Natural killer cell (primary cell): ENCODE measurements at regions not wholly inside any gene's neighbourhood (a gene's known extent, or its start where the extent isn't known, plus 50 kb on each side); places are given as distances from the start of the nearest gene placed in this dataset.

Experiments
- ATAC-seq, 3 donors: fragments of 150-1000 bp in 2 of 3; fragments of 200-7000 bp in 1 of 3; cut with Tn5 transposase; 1 replicate in 1 of 3; 2 replicates in 2 of 3; pipeline ENCODE4 v1.10.0; 2021; ENCODE audit warnings: mild to moderate bottlenecking in 2 of 3, moderate library complexity in 2 of 3
- DNase-seq, 2 donors: peaks; one replicate each; pipeline versions ENCODE4 v3.0.0 to v3.0.0-alpha.2; 2013 to 2021; ENCODE audit warnings: mixed read lengths in 1 of 2
- H3K27ac ChIP-seq: one replicate; pipeline ENCODE4 v1.5.1; 2013; ENCODE audit warnings: mild to moderate bottlenecking, low read length
- H3K27me3 ChIP-seq: one replicate; pipeline ENCODE4 v1.6.1; 2013; ENCODE audit warnings: low read length; ENCODE audit not compliant: control insufficient read depth, insufficient read depth
- H3K36me3 ChIP-seq: one replicate; pipeline ENCODE4 v1.6.1; 2013; ENCODE audit warnings: low read length; ENCODE audit not compliant: control insufficient read depth, insufficient read depth
- H3K4me1 ChIP-seq: one replicate; pipeline ENCODE4 v1.6.1; 2013; ENCODE audit warnings: low read length; ENCODE audit not compliant: control insufficient read depth, insufficient read depth
- H3K4me3 ChIP-seq: one replicate; pipeline ENCODE4 v1.5.1; 2013; ENCODE audit warnings: low read length
- H3K9me3 ChIP-seq: one replicate; pipeline ENCODE4 v1.6.1; 2013; ENCODE audit warnings: low read length; ENCODE audit not compliant: control insufficient read depth, insufficient read depth
- H3K27ac Mint-ChIP-seq, 2 donors: one replicate each; pipeline ENCODE4 v1.8.0; 2022; ENCODE audit warnings: mild to moderate bottlenecking in 2 of 2, mixed read lengths in 2 of 2, moderate library complexity in 1 of 2
- H3K27me3 Mint-ChIP-seq, 2 donors: one replicate each; pipeline ENCODE4 v1.8.0; 2022; ENCODE audit warnings: low read depth in 2 of 2, mixed read lengths in 2 of 2
- H3K36me3 Mint-ChIP-seq: one replicate; pipeline ENCODE4 v1.8.0; 2022; ENCODE audit warnings: mixed read lengths
- H3K4me1 Mint-ChIP-seq, 2 donors: one replicate each; pipeline ENCODE4 v1.8.0; 2022; ENCODE audit warnings: mixed read lengths in 2 of 2
- H3K4me3 Mint-ChIP-seq: one replicate; pipeline ENCODE4 v1.8.0; 2022; ENCODE audit warnings: mild to moderate bottlenecking, moderate library complexity, mixed read lengths
- H3K9me3 Mint-ChIP-seq, 2 donors: one replicate each; pipeline ENCODE4 v1.8.0; 2022; ENCODE audit warnings: mixed read lengths in 2 of 2
- CTCF ChIP-seq: fragments of 200-600 bp; IDR thresholded peaks from one replicate; pipeline ENCODE4 v1.8.0; 2022; ENCODE audit warnings: antibody characterized with exemption
- WGBS: methylation state at CpG from one replicate; pipeline ENCODE4 v1.1.7; 2013; ENCODE audit warnings: missing lambda C conversion rate; ENCODE audit not compliant: insufficient coverage; 5-methylcytosine and 5-hydroxymethylcytosine counted together
- intact Hi-C: fragments of 100-400 bp; cut with micrococcal nuclease; formaldehyde crosslinking; loops from one replicate; pipeline ENCODE4 v1.14.2; 2022

DNA sequence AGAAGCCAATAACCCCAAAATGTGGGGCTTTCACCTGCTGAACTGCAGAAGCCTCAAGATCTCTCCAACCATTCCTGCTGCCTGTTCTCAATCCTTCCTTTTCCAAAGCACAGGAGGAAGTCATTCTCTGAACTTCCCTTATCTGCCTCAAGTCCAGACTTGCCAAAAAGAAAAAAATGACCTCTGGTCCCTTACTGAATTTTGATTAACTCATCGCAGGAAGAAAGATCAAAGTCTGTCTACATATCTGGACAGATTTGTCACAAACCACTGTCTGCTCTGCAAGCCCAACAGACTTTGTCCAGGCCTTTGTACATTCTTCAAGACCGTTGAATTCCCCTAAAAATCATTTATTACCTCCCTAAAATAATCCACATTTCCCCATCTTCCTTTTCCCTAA is 126.5 kb upstream of the NBEA start:
- Histone ChIP-seq H3K4me3 (no peak overlapping the region), H3K27me3 (no peaks in the 10 kb centered on the region), H3K27ac (no peak overlapping the region), H3K36me3 (no peaks in the 10 kb centered on the region), H3K4me1 (no peaks in the 10 kb centered on the region), H3K9me3 (no peaks in the 10 kb centered on the region)
- peaks cover 11% of the 10 kb centered on the region for H3K36me3 Mint-ChIP-seq
- WGBS = 81% methylated on average over 2 of the region's 2 CpGs
- no peak for TF ChIP-seq CTCF
- H3K4me1 Mint-ChIP-seq = no peaks in the 10 kb centered on the region
- no peak for DNase-seq
- H3K27ac Mint-ChIP-seq = no peak overlapping the region
- no peak for ATAC-seq
- no peaks in the 10 kb centered on the region for H3K27me3 Mint-ChIP-seq
- no peak overlapping the region for H3K4me3 Mint-ChIP-seq
- H3K9me3 Mint-ChIP-seq = peaks cover 5 to 21% of the 10 kb centered on the region in 2 donors
- intact Hi-C loops = no loop called here

DNA sequence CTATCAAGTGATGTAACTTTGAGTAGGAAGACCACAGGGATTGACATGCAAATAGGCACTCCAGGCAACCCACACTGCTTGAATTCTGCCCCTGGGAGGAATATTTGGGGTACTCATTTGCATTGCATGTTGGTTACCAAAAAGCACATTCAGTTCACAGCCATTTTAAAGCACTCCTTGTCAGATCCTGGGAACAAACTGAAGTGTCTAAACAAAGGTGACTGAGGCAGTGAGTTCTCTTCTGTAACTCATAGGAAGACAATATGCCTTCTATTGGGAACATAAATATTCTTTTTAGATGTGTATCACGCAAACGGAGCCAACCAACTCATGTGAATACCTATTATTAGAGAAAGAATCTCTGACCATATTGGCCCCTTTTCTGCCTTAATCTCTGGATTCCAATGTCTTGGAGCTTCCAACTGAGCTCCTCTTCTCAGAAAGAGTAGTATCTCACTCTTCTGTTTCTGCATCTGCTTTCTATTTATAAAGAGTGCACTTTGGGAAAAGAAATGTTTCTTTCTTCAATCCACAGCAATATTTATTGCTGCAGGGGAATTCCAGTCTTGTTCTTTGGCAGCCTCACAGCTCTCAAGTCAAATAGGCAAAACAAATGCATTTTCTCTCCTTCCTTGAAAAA is 125.7 kb upstream of the NBEA start:
- Mint-ChIP-seq H3K9me3 (peaks cover 7 to 21% of the 10 kb centered on the region in 2 donors), H3K36me3 (peaks cover 11% of the 10 kb centered on the region), H3K4me3 (no peak overlapping the region), H3K4me1 (no peaks in the 10 kb centered on the region), H3K27ac (no peak overlapping the region), H3K27me3 (no peaks in the 10 kb centered on the region)
- Histone ChIP-seq H3K4me3 (no peak overlapping the region), H3K36me3 (no peaks in the 10 kb centered on the region), H3K27me3 (no peaks in the 10 kb centered on the region), H3K9me3 (no peaks in the 10 kb centered on the region), H3K4me1 (no peaks in the 10 kb centered on the region), H3K27ac (no peak overlapping the region)
- intact Hi-C loops = no loop called here
- no peak for ATAC-seq
- DNase-seq = no peak
- TF ChIP-seq CTCF = no peak
- 88% methylated on average over 2 of the region's 2 CpGs for WGBS

GRCh38 chr13:34816908-34817665 is 125.0 kb upstream of the NBEA start:
- H3K36me3 Mint-ChIP-seq = peaks cover 11% of the 10 kb centered on the region

More at GRCh38 chr13:34816908-34817665, 125.0 kb upstream of the NBEA start:
- 58% methylated on average over 5 of the region's 6 CpGs for WGBS
- DNase-seq = no peak
- no peak for ATAC-seq
- Histone ChIP-seq H3K27me3 (no peaks in the 10 kb centered on the region), H3K36me3 (no peaks in the 10 kb centered on the region), H3K4me1 (no peaks in the 10 kb centered on the region), H3K9me3 (no peaks in the 10 kb centered on the region), H3K4me3 (no peak overlapping the region), H3K27ac (no peak overlapping the region)
- Mint-ChIP-seq H3K4me1 (no peaks in the 10 kb centered on the region), H3K9me3 (peaks cover 5 to 16% of the 10 kb centered on the region in 2 donors), H3K4me3 (no peak overlapping the region), H3K27ac (no peak overlapping the region), H3K27me3 (no peaks in the 10 kb centered on the region)
- intact Hi-C loops = no loop called here
- TF ChIP-seq CTCF = no peak
